Prostate gland (tissue), 2 donors: ENCODE measurements at regions not wholly inside any gene's neighbourhood (a gene's known extent, or its start where the extent isn't known, plus 50 kb on each side); places are given as distances from the start of the nearest gene placed in this dataset.

Experiments
- POLR2A ChIP-seq: fragments of 450-650 bp; IDR thresholded peaks from one replicate; pipeline ENCODE4 v1.6.1; 2016; ENCODE audit warnings: antibody characterized with exemption, mild to moderate bottlenecking
- TF ChIP-seq, protein P1 (sequence below), 4 experiments: fragments of 200-600 bp in 2 of 4; fragments of 450-650 bp in 2 of 4; sonication (generic) in 2 of 4; IDR thresholded peaks; 1 replicate in 3 of 4; 2 replicates in 1 of 4; pipeline ENCODE4 v1.5.1; 2016 to 2019; ENCODE audit warnings: antibody characterized with exemption in 4 of 4, mild to moderate bottlenecking in 2 of 4, moderate library complexity in 2 of 4

DNA sequence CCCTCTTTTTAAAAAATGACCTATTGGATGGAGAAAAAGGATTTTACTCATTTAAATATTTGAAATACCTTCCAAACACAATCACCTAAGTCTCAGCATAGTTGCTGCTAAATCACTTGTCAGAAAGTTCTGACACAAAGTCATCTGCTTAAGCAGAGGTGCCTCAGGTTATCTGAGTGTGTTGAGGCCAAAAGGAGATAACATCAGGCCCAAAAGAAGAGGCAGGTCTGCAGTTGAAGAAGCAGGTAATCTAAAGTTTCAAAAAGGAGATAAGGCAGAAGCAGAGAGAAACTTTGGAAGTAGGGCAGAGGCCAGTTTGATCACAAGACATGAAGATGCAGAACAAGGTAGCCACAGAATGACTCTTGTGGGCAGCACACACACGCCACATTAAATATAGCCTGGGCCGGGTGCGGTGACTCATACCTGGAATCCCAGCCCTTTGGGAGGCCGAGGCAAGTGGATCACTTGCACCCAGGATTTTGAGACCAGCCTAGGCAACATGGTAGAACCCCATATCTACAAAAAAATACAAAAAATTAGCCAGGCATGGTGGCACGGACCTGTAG lies 175.7 kb upstream of the API5 start:
- TF ChIP-seq POLR2A, result no peak
- TF ChIP-seq, protein P1, sequence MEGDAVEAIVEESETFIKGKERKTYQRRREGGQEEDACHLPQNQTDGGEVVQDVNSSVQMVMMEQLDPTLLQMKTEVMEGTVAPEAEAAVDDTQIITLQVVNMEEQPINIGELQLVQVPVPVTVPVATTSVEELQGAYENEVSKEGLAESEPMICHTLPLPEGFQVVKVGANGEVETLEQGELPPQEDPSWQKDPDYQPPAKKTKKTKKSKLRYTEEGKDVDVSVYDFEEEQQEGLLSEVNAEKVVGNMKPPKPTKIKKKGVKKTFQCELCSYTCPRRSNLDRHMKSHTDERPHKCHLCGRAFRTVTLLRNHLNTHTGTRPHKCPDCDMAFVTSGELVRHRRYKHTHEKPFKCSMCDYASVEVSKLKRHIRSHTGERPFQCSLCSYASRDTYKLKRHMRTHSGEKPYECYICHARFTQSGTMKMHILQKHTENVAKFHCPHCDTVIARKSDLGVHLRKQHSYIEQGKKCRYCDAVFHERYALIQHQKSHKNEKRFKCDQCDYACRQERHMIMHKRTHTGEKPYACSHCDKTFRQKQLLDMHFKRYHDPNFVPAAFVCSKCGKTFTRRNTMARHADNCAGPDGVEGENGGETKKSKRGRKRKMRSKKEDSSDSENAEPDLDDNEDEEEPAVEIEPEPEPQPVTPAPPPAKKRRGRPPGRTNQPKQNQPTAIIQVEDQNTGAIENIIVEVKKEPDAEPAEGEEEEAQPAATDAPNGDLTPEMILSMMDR (IDR thresholded peaks at IDR 0.05), result no peak
